HG03060 (cell line): ENCODE measurements at regions not wholly inside any gene's neighbourhood (a gene's known extent, or its start where the extent isn't known, plus 50 kb on each side); places are given as distances from the start of the nearest gene placed in this dataset.
"Not testable (repeated sequence)": the region's sequence is repeated elsewhere in the genome, so short reads cannot be mapped to it uniquely, and the experiment has no call there.

Experiments used
- ATAC-seq: cut with Tn5 transposase; IDR thresholded peaks from one replicate; pipeline ENCODE4 v1.9.1; 2021; ENCODE audit warnings: low read depth, moderate number of reproducible peaks; ENCODE audit not compliant: unreplicated experiment

DNA sequence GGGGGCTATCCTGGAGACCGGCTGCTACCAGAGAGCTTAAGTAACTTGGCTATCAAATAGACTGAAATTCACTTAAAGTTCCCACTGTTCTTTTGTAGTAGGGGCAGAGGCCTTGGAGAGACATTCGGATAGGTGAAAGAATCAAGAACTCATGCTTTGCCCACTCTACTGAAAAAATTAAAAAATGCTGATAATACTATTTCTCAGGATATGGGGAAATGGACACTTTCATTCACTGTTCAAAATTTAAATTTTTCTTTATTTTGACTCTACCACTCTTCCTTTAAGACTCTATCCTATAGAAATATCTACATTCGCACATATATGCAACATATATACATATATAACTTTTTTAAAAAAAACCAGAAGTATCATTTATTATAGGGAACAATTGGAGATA is 117.8 kb upstream of the CHD6 start:
- no peak for ATAC-seq

GRCh38 chr20:41734506-41734945 is 116.3 kb upstream of the CHD6 start:
- ATAC-seq = no peak

GRCh38 chr20:41733151-41733550 is 115.0 kb upstream of the CHD6 start:
- no peak for ATAC-seq

- ATAC-seq = not testable (repeated sequence)
These were observed 113.0 kb upstream of the CHD6 start for GRCh38 chr20:41731198-41731597.

DNA sequence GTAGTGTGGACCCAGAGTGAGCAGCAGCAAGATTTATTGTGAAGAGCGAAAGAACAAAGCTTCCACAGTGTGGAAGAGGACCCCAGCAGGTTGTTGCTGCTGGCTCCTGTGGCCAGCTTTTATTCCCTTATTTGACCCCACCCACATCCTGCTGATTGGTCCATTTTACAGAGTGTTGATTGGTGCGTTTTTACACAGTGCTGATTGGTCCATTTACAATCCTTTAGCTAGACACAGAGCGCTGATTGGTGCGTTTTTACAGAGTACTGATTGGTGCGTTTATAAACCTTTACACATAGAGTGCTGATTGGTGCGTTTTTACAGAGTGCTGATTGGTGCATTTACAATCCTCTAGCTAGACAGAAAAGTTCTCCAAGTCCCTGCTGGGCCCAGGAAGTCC is 109.5 kb upstream of the CHD6 start:
- ATAC-seq = not testable (repeated sequence)

DNA sequence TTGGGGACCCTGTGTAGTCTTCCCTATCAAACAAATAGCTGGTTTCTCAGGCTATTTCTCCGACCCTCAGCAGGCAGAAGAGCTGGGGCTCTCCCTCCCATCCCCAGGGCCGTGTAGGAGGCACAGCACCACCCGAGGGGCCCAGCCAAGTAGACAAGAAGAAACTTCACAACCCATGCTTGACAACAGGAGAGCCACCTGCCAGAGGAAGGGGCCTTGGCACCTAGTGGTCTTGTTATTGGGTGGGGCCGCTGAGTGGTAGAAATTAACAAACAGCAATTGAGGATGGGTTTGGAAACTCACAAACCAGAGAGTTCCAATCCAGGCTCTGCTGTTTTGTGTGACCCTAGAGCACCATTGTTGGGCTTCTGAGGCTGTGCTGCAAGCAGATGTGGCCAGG is 108.5 kb upstream of the CHD6 start:
- no peak for ATAC-seq

DNA sequence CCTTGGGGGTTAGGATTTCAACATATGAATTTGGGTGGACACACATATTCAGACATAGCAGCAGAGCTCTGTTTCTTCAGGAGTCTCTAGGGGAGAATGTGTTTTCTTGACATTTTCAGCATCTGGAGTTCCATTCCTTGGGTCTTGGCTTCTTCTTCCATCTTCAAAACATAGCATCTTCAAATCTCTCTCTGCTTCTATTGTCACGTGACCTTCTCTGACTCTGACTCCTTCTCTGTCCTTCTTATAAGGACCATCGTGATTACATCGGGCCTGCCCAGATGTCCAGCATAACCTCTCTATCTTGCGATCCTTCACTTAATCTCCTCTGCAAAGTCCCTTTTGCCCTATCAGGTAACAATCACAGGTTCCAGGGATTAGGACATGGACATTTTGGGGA is 101.0 kb upstream of the CHD6 start:
- ATAC-seq = no peak

DNA sequence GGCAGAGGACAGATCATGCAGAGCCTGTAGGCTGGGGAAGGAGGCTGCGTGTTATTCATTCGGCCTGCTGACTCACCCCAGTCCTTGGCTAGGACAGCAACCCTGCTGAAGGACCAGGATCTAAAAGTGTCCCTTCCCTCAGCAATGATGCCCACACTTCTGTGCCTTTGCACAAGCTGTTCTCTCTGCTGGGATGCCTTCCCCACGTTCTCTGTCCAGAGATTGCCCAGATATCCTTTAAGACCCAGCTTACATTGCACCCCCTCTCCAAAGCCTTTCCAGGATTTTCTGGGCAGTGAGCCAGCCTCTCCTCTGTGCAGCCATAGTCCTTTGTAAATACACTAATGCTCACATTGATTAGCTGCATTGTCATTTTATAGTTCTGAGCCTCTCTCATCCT is 99.3 kb upstream of the CHD6 start:
- ATAC-seq = no peak

DNA sequence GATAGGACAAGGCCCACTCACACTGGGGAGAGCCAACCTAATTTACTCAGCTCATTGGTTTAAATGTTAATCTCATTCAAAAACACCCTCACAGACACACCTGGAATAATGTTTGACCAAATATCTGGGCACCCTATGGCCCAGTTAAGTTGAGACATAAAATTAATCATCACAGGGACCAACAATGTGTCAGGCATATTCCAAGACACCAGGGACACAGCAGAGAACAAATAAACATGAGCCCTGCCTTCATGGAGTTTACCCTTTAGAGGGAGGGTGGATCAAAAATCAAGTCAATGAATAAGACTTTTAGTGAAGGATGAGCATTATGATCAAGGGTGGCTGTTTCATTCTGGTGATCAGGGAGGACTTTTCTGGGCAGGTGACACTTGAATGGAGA is 98.7 kb upstream of the CHD6 start:
- no peak for ATAC-seq

DNA sequence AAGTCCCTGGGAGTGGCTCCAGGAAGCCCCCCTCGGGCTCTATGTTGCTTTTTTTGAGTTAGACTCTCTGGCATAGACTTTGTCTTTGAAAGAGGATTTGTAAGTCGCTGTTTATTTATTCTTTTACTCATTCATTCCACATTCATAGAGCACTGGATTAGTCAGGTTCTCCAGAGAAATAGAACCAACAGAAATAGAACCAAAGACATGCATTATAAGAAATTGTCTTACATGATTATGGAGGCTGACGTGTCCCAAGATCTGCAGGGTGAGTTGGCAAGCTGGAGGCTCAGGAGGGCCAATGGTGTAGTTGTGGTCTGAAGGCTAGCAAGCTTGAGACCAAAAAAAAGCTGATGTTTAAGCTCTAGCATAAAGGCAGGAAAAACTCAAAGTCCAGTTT is 98.3 kb upstream of the CHD6 start:
- no peak for ATAC-seq

DNA sequence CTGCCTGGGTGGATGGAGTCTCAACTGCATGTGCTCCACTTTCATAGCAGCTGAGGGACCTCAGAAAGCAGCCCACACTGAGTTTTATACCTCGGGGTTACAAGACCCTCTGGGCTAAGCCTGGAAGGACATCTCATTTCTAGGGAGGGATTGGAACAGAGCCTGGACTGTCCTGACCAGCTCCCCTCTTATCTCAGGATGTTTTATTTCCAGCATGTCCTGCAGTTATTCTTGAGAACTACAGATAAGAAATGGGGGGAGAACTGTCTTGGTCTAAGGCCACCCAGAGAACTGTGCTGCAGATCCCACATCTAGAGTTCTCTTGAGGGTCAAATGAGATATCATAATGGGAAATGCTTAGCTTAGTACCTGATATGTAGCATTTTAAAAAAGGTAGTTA is 97.3 kb upstream of the CHD6 start:
- no peak for ATAC-seq

GRCh38 chr20:41714030-41714429 is 95.9 kb upstream of the CHD6 start:
- ATAC-seq = no peak

DNA sequence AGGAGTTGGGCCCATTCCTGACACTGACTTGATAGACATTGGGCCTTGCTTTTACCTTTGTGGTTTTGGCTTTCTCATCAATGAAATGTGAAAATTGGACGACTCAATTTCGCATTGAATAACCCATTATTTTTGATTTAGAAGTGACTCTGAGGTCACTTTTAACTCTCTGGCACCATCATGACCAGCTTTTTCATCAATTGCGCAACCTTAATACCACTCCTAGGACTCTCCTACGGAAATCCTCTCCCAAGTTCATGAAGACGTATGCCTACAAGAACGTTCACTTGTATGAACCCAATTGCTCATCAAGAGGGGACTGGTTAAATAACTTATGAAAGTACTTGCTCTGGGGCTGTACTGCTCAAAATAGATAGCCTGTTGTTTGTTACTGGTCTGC is 86.7 kb upstream of the CHD6 start:
- ATAC-seq = no peak

- ATAC-seq = no peak
These were observed 84.5 kb upstream of the CHD6 start for GRCh38 chr20:41702647-41703046.

DNA sequence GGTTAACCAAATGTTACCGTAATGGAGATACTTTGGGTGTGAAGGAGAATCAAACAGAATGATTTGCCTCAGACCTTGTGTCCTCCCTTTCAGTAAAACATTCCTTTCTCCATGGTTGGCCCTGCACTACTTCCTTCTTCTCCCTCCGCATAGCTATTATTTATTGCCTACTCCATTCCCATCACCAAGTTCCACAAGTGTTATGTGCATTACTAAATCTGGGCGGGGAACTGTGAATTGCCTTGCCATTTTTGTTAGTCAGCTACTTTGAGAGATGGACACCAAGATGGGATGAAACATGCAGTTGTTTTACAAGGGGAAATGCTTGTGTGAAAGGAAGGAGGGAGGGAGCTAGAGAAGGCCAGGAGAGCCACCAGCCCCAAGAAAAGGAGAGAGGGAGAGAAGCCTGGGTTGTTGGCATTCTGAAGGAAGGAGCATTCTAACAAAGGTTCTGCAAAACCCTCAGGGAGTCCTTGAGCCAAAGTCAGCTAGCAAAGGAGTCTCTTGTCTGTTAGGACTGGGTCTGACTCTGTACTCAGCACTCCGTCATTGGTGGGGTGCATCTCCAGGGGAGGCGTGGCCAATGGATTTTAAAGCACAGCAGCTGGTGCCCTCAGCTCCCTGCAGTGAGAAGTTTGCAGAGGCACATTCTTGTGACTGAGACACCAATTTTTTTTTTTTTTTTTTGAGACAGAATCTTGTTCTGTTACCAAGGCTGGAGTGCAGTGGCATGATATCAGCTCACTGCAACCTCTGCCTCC is 83.6 kb upstream of the CHD6 start:
- no peak for ATAC-seq

- not testable (repeated sequence) for ATAC-seq
These were observed 81.5 kb upstream of the CHD6 start for GRCh38 chr20:41699673-41700072.

GRCh38 chr20:41697861-41698559 is 79.8 kb upstream of the CHD6 start:
- ATAC-seq = no peak

DNA sequence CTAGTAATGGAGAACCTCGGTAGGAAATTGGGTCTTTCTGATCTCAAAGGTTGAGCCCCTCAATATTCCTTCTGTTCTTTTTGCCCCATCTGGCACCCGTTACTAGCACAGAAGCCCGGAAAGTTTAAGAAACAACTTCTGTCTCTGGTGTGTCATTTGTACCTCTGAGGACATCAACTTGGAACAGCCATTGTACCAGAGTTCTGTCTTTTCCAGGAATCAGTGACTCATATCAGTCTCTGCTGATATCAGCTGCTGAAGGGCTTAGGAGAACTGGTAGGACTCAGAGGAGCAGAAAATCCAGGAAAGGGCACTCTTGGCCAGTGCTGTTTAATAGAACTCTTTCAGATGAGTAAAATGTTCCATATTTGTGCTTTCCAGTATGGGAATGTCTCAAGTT is 78.3 kb upstream of the CHD6 start:
- no peak for ATAC-seq

- ATAC-seq = no peak
These were observed 76.6 kb upstream of the CHD6 start for GRCh38 chr20:41694796-41695195.

- ATAC-seq = peak; percentile 87
These were observed 75.2 kb upstream of the CHD6 start for GRCh38 chr20:41693136-41693979.

- peak; percentile 16 for ATAC-seq
These were observed 74.4 kb upstream of the CHD6 start for GRCh38 chr20:41692479-41693135.
